Neural cell (in vitro differentiated cells): ENCODE measurements at regions not wholly inside any gene's neighbourhood (a gene's known extent, or its start where the extent isn't known, plus 50 kb on each side); places are given as distances from the start of the nearest gene placed in this dataset.

Experiments
- H2AFZ ChIP-seq: fragments of 200-600, 300-800 bp; sonication (generic), shearing (Covaris generic); 2 replicates; pipeline ENCODE4 v1.6.0; 2014; ENCODE audit warnings: low read depth, mild to moderate bottlenecking, antibody characterized with exemption, low read length, moderate library complexity
- H3F3A ChIP-seq: fragments of 200-600 bp; shearing (Covaris generic); 2 replicates; pipeline ENCODE4 v1.6.1; 2016; ENCODE audit warnings: mild to moderate bottlenecking, moderate library complexity, mixed read lengths, antibody characterized with exemption, low read length; ENCODE audit not compliant: insufficient read depth, poor library complexity, severe bottlenecking
- H3K27ac ChIP-seq: fragments of 200-600, 300-800 bp; sonication (generic), shearing (Covaris generic); 2 replicates; pipeline ENCODE4 v1.5.1; 2014; ENCODE audit warnings: mild to moderate bottlenecking, low read length, moderate library complexity
- H3K27me3 ChIP-seq: fragments of 300-800, 200-600 bp; sonication (generic), shearing (Covaris generic); 2 replicates; pipeline ENCODE4 v1.6.0; 2014; ENCODE audit warnings: mild to moderate bottlenecking, low read depth, low read length, moderate library complexity; ENCODE audit not compliant: insufficient read depth
- H3K36me3 ChIP-seq: fragments of 300-800, 200-600 bp; sonication (generic), shearing (Covaris generic); 2 replicates; pipeline ENCODE4 v1.5.1; 2014; ENCODE audit warnings: mild to moderate bottlenecking, antibody characterized with exemption, low read length, moderate library complexity; ENCODE audit not compliant: insufficient read depth
- H3K4me2 ChIP-seq: fragments of 300-800, 200-600 bp; sonication (generic), shearing (Covaris generic); 2 replicates; pipeline ENCODE4 v1.6.0; 2014; ENCODE audit warnings: mild to moderate bottlenecking, low read length
- H3K4me3 ChIP-seq: fragments of 300-800, 200-600 bp; sonication (generic), shearing (Covaris generic); 2 replicates; pipeline ENCODE4 v1.5.1; 2014; ENCODE audit warnings: mild to moderate bottlenecking, low read length, moderate library complexity
- H3K79me2 ChIP-seq: fragments of 200-600 bp; shearing (Covaris generic); replicated peaks from 2 replicates; pipeline ENCODE4 v1.6.0; 2014; ENCODE audit warnings: mild to moderate bottlenecking, low read length, moderate library complexity; ENCODE audit not compliant: insufficient read depth
- H3K9ac ChIP-seq: fragments of 300-800, 200-600 bp; sonication (generic), shearing (Covaris generic); 2 replicates; pipeline ENCODE4 v1.6.1; 2016; ENCODE audit warnings: mild to moderate bottlenecking, low read length, mixed read lengths
- H3K9me2 ChIP-seq: fragments of 200-600 bp; shearing (Covaris generic); 2 replicates; pipeline ENCODE4 v1.6.1; 2016; ENCODE audit warnings: mild to moderate bottlenecking, low read length, mixed read lengths; ENCODE audit not compliant: insufficient read depth
- H3K9me3 ChIP-seq: fragments of 200-600, 300-800 bp; sonication (generic), shearing (Covaris generic); 2 replicates; pipeline ENCODE4 v1.6.1; 2016; ENCODE audit warnings: mild to moderate bottlenecking, mixed run types, low read length, moderate library complexity, mixed read lengths
- H4K20me1 ChIP-seq: fragments of 200-600 bp; shearing (Covaris generic); 2 replicates; pipeline ENCODE4 v1.6.1; 2016; ENCODE audit warnings: mild to moderate bottlenecking, mixed run types; ENCODE audit not compliant: insufficient read depth
- EP300 ChIP-seq: fragments of 450-650 bp; conservative IDR thresholded peaks from 2 replicates; pipeline ENCODE4 v1.6.1; 2014; ENCODE audit warnings: antibody characterized with exemption, mild to moderate bottlenecking, moderate library complexity; ENCODE audit not compliant: poor library complexity, severe bottlenecking
- EZH2 ChIP-seq: fragments of 200-600, 300-800 bp; shearing (Covaris generic), sonication (generic); IDR thresholded peaks from 2 replicates; pipeline ENCODE4 v1.6.1; 2014; ENCODE audit warnings: antibody characterized with exemption, low read length, borderline replicate concordance, mild to moderate bottlenecking; ENCODE audit not compliant: insufficient read depth, poor library complexity, severe bottlenecking
- MXI1 ChIP-seq: fragments of 450-650 bp; conservative IDR thresholded peaks from 2 replicates; pipeline ENCODE4 v1.6.1; 2014; ENCODE audit warnings: antibody characterized with exemption, mild to moderate bottlenecking; ENCODE audit not compliant: poor library complexity, severe bottlenecking
- POLR2AphosphoS5 ChIP-seq: IDR thresholded peaks from 2 replicates; pipeline ENCODE4 v1.6.1; 2012
- RAD21 ChIP-seq: fragments of 450-650 bp; conservative IDR thresholded peaks from 2 replicates; pipeline ENCODE4 v1.6.1; 2014; ENCODE audit warnings: antibody characterized with exemption, mild to moderate bottlenecking, moderate library complexity
- REST ChIP-seq: IDR thresholded peaks from 2 replicates; pipeline ENCODE4 v1.6.1; 2012; ENCODE audit warnings: borderline replicate concordance
- SMC3 ChIP-seq: fragments of 450-650 bp; conservative IDR thresholded peaks from 2 replicates; pipeline ENCODE4 v1.6.1; 2014; ENCODE audit warnings: antibody characterized with exemption, mild to moderate bottlenecking, moderate library complexity; ENCODE audit not compliant: poor library complexity
- TAF1 ChIP-seq: IDR thresholded peaks from 2 replicates; pipeline ENCODE4 v1.6.1; 2012; ENCODE audit warnings: low read depth
- TF ChIP-seq, protein P1 (sequence below): fragments of 450-650 bp; IDR thresholded peaks from 2 replicates; pipeline ENCODE4 v1.5.1; 2014; ENCODE audit warnings: antibody characterized with exemption, mild to moderate bottlenecking, moderate library complexity; ENCODE audit not compliant: poor library complexity, severe bottlenecking

DNA sequence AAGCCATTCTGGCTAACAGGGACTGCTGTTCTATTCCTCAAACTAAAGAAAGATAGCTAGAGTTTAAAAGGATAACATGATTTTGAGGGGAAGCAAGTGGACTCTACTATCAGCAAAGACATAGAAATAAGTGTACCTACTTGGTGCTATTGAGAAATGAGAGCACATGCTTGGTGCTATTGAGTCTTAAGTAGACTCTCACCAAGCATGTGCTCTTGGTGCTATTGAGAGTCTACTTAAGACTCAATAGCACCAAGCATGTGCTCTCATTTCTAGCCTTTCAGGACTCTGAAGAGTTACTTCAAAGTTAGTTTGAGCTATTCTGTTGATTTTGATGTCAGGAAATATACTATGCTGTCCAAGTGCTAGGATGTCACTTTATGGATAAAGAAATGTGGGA, 733.0 kb upstream of the ZWINT start:
- Histone ChIP-seq H3K9ac (no peak overlapping the region), H3K27ac (no peak overlapping the region), H3K9me3 (no peaks in the 10 kb centered on the region), H3K4me3 (no peak overlapping the region), H2AFZ (no peak overlapping the region), H3K9me2 (no peaks in the 10 kb centered on the region), H4K20me1 (no peaks in the 10 kb centered on the region), H3K4me2 (no peak overlapping the region), H3K36me3 (no peaks in the 10 kb centered on the region), H3F3A (no peaks in the 10 kb centered on the region), H3K27me3 (no peaks in the 10 kb centered on the region), H3K79me2 (no peaks in the 10 kb centered on the region)
- TF ChIP-seq, protein P1, sequence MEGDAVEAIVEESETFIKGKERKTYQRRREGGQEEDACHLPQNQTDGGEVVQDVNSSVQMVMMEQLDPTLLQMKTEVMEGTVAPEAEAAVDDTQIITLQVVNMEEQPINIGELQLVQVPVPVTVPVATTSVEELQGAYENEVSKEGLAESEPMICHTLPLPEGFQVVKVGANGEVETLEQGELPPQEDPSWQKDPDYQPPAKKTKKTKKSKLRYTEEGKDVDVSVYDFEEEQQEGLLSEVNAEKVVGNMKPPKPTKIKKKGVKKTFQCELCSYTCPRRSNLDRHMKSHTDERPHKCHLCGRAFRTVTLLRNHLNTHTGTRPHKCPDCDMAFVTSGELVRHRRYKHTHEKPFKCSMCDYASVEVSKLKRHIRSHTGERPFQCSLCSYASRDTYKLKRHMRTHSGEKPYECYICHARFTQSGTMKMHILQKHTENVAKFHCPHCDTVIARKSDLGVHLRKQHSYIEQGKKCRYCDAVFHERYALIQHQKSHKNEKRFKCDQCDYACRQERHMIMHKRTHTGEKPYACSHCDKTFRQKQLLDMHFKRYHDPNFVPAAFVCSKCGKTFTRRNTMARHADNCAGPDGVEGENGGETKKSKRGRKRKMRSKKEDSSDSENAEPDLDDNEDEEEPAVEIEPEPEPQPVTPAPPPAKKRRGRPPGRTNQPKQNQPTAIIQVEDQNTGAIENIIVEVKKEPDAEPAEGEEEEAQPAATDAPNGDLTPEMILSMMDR = no peak
- no peak for TF ChIP-seq POLR2AphosphoS5
- TF ChIP-seq SMC3 = no peak
- no peak for TF ChIP-seq RAD21
- no peak for TF ChIP-seq MXI1
- TF ChIP-seq REST = no peak
- no peak for TF ChIP-seq EZH2
- no peak for TF ChIP-seq TAF1
- TF ChIP-seq EP300 = no peak

DNA sequence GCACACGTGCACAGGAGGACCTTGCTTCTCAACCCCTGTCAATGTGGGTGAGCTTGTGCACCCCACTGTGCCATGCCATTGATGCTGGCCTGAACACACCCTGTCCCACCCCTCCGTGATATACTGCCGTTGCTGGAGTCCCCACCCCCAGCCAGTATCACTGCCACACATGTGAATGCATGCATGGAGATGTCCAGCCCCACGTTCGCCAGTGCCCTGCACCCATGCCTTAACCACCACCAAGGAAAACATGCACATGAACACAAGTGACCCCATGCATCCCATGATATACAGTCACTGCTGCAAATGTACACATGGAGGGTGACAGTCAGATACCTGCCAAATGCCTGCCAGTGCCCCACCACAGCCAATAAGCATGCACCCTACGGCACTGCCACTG, 692.5 kb upstream of the ZWINT start:
- no peak overlapping the region for H3K4me2 ChIP-seq
- H3K9me2 ChIP-seq = no peaks in the 10 kb centered on the region
- no peak overlapping the region for H2AFZ ChIP-seq
- no peak overlapping the region for H3K9ac ChIP-seq
- no peak overlapping the region for H3K27ac ChIP-seq
- no peaks in the 10 kb centered on the region for H3K79me2 ChIP-seq
- no peaks in the 10 kb centered on the region for H3K36me3 ChIP-seq
- H4K20me1 ChIP-seq = no peaks in the 10 kb centered on the region
- no peak for TF ChIP-seq RAD21
- TF ChIP-seq TAF1 = no peak
- no peaks in the 10 kb centered on the region for H3K9me3 ChIP-seq
- no peaks in the 10 kb centered on the region for H3K27me3 ChIP-seq
- no peak overlapping the region for H3K4me3 ChIP-seq
- H3F3A ChIP-seq = no peaks in the 10 kb centered on the region

- no peak overlapping the region for H3K4me3 ChIP-seq
- no peak overlapping the region for H3K9ac ChIP-seq
- TF ChIP-seq EP300 (no peak), MXI1 (no peak), REST (no peak), POLR2AphosphoS5 (no peak), EZH2 (no peak), SMC3 (no peak), RAD21 (no peak), TAF1 (no peak)
- TF ChIP-seq, protein P1 = no peak
- H3K79me2 ChIP-seq = no peaks in the 10 kb centered on the region
- H2AFZ ChIP-seq = no peak overlapping the region
- H3K4me2 ChIP-seq = no peak overlapping the region
- H3K9me2 ChIP-seq = no peaks in the 10 kb centered on the region
- H3K9me3 ChIP-seq = no peaks in the 10 kb centered on the region
- H3F3A ChIP-seq = no peaks in the 10 kb centered on the region
- no peaks in the 10 kb centered on the region for H4K20me1 ChIP-seq
- H3K36me3 ChIP-seq = no peaks in the 10 kb centered on the region
- no peak overlapping the region for H3K27ac ChIP-seq
- no peaks in the 10 kb centered on the region for H3K27me3 ChIP-seq
Observed at GRCh38 chr10:57049096-57049495, 688.0 kb upstream of the ZWINT start.
